Suprapubic skin (tissue), 4 donors: ENCODE measurements at regions not wholly inside any gene's neighbourhood (a gene's known extent, or its start where the extent isn't known, plus 50 kb on each side); places are given as distances from the start of the nearest gene placed in this dataset.
"Not testable (repeated sequence)": the region's sequence is repeated elsewhere in the genome, so short reads cannot be mapped to it uniquely, and the experiment has no call there.

ENCODE experiments used
- POLR2A ChIP-seq, 2 donors: fragments of 450-650 bp; IDR thresholded peaks; one replicate each; pipeline ENCODE4 v1.6.1; 2017; ENCODE audit warnings: antibody characterized with exemption in 2 of 2, mild to moderate bottlenecking in 2 of 2, moderate library complexity in 2 of 2
- POLR2AphosphoS5 ChIP-seq, 3 donors: sonication (generic); formaldehyde crosslinking; IDR thresholded peaks; one replicate each; pipeline ENCODE4 v1.6.1; 2017; ENCODE audit warnings: antibody characterized with exemption in 3 of 3
- TF ChIP-seq, protein P1 (sequence below), 2 donors: fragments of 200-600 bp in 1 of 2; fragments of 450-650 bp in 1 of 2; sonication (generic) in 1 of 2; IDR thresholded peaks; one replicate each; pipeline ENCODE4 v1.5.1; 2016 to 2019; ENCODE audit warnings: antibody characterized with exemption in 2 of 2, mild to moderate bottlenecking in 1 of 2, moderate library complexity in 1 of 2

DNA sequence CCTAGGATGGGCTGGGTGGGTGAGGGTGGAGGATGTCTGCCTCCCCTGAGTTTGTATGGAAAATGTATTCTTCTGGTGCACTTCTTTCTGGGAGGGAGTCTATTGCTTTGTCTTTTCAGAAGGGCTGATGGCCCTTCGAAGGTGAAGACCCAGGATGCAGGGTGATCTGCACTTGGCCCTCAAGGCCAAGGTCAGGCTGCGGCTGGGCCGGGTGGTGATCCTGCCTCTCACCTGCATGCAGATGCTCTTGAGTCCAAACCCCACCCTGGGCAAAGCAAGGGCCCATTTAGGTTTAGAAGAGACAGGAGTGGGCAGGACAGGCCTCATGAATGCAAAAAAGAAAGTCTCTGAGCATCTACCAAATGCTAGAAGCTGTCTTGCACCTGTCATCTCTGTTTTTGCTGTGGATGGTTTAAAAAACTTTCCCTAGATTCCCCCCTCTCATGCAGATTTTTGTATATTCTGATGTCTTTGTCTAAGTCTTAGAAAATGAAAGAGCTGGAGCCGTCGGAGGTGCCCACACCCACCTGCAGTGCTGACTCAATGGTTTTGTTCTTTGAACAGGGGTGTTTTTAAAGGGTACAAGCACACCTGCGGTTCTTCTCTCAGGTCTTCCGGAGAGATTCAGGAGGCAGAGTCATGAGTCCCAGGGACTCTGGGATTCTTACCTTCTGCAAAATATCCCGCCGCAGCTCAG, 186.4 kb downstream of the ADRA2C start:
- TF ChIP-seq, protein P1, sequence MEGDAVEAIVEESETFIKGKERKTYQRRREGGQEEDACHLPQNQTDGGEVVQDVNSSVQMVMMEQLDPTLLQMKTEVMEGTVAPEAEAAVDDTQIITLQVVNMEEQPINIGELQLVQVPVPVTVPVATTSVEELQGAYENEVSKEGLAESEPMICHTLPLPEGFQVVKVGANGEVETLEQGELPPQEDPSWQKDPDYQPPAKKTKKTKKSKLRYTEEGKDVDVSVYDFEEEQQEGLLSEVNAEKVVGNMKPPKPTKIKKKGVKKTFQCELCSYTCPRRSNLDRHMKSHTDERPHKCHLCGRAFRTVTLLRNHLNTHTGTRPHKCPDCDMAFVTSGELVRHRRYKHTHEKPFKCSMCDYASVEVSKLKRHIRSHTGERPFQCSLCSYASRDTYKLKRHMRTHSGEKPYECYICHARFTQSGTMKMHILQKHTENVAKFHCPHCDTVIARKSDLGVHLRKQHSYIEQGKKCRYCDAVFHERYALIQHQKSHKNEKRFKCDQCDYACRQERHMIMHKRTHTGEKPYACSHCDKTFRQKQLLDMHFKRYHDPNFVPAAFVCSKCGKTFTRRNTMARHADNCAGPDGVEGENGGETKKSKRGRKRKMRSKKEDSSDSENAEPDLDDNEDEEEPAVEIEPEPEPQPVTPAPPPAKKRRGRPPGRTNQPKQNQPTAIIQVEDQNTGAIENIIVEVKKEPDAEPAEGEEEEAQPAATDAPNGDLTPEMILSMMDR (IDR thresholded peaks at IDR 0.05), result not testable (repeated sequence)
- not testable (repeated sequence) for TF ChIP-seq POLR2A, POLR2AphosphoS5 (IDR thresholded peaks at IDR 0.05)
